ENCODE measurements at regions not wholly inside any gene's neighbourhood (a gene's known extent, or its start where the extent isn't known, plus 50 kb on each side); places are given as distances from the start of the nearest gene placed in this dataset.

GRCh38 chr9:21554813-21555212, 72.7 kb upstream of the IFNE start:
- Histone ChIP-seq H3K4me3 (ENCODE audit: low read length) (no peak overlapping the region), H3K9me3 (ENCODE audit: control insufficient read depth, low read length) (no peaks in the 10 kb centered on the region), H3K9ac (ENCODE audit: low read length) (peak overlapping the region; percentile 98), H3K27me3 (ENCODE audit: control insufficient read depth, insufficient read depth, low read length) (peaks cover 4% of the 10 kb centered on the region), H3K36me3 (ENCODE audit: control insufficient read depth, insufficient read depth, low read length) (no peaks in the 10 kb centered on the region), H3K4me1 (ENCODE audit: control insufficient read depth, insufficient read depth, low read length) (peaks cover 25% of the 10 kb centered on the region)

GRCh38 chr9:21555911-21556310, 73.8 kb upstream of the IFNE start:
- Histone ChIP-seq H3K9ac (ENCODE audit: low read length) (peak overlapping the region; percentile 98), H3K4me3 (ENCODE audit: low read length) (peak overlapping the region; percentile 14), H3K4me1 (ENCODE audit: control insufficient read depth, insufficient read depth, low read length) (peaks cover 27% of the 10 kb centered on the region), H3K9me3 (ENCODE audit: control insufficient read depth, low read length) (no peaks in the 10 kb centered on the region), H3K36me3 (ENCODE audit: control insufficient read depth, insufficient read depth, low read length) (no peaks in the 10 kb centered on the region), H3K27me3 (ENCODE audit: control insufficient read depth, insufficient read depth, low read length) (peaks cover 4% of the 10 kb centered on the region)

- peak overlapping the region; percentile 58 for H3K4me3 ChIP-seq (ENCODE audit: low read length)
- no peaks in the 10 kb centered on the region for H3K9me3 ChIP-seq (ENCODE audit: control insufficient read depth, low read length)
- peaks cover 22% of the 10 kb centered on the region for H3K4me1 ChIP-seq (ENCODE audit: control insufficient read depth, insufficient read depth, low read length)
- no peaks in the 10 kb centered on the region for H3K36me3 ChIP-seq (ENCODE audit: control insufficient read depth, insufficient read depth, low read length)
- H3K9ac ChIP-seq (ENCODE audit: low read length), result peak overlapping the region; percentile 98
- peaks cover 4% of the 10 kb centered on the region for H3K27me3 ChIP-seq (ENCODE audit: control insufficient read depth, insufficient read depth, low read length)
Measured at GRCh38 chr9:21556581-21557427, 74.7 kb upstream of the IFNE start.

GRCh38 chr9:21557428-21557768, 75.3 kb upstream of the IFNE start:
- H3K36me3 ChIP-seq (ENCODE audit: control insufficient read depth, insufficient read depth, low read length), result no peaks in the 10 kb centered on the region
- peak overlapping the region; percentile 98 for H3K9ac ChIP-seq (ENCODE audit: low read length)
- H3K4me3 ChIP-seq (ENCODE audit: low read length), result peak overlapping the region; percentile 58
- H3K4me1 ChIP-seq (ENCODE audit: control insufficient read depth, insufficient read depth, low read length), result peaks cover 21% of the 10 kb centered on the region
- no peaks in the 10 kb centered on the region for H3K9me3 ChIP-seq (ENCODE audit: control insufficient read depth, low read length)
- H3K27me3 ChIP-seq (ENCODE audit: control insufficient read depth, insufficient read depth, low read length), result peaks cover 4% of the 10 kb centered on the region

- peaks cover 4% of the 10 kb centered on the region for H3K27me3 ChIP-seq (ENCODE audit: control insufficient read depth, insufficient read depth, low read length)
Measured at GRCh38 chr9:21558079-21558478, 76.0 kb upstream of the IFNE start.

GRCh38 chr9:21558615-21559401, 76.7 kb upstream of the IFNE start:
- Histone ChIP-seq H3K9ac (ENCODE audit: low read length) (peak overlapping the region; percentile 98), H3K9me3 (ENCODE audit: control insufficient read depth, low read length) (no peaks in the 10 kb centered on the region), H3K36me3 (ENCODE audit: control insufficient read depth, insufficient read depth, low read length) (no peaks in the 10 kb centered on the region), H3K4me3 (ENCODE audit: low read length) (peak overlapping the region; percentile 58), H3K4me1 (ENCODE audit: control insufficient read depth, insufficient read depth, low read length) (peaks cover 11% of the 10 kb centered on the region), H3K27me3 (ENCODE audit: control insufficient read depth, insufficient read depth, low read length) (peaks cover 4% of the 10 kb centered on the region)

More at GRCh38 chr9:21558079-21558478, 76.0 kb upstream of the IFNE start:
- Histone ChIP-seq H3K9me3 (ENCODE audit: control insufficient read depth, low read length) (no peaks in the 10 kb centered on the region), H3K4me3 (ENCODE audit: low read length) (peak overlapping the region; percentile 58), H3K36me3 (ENCODE audit: control insufficient read depth, insufficient read depth, low read length) (no peaks in the 10 kb centered on the region), H3K4me1 (ENCODE audit: control insufficient read depth, insufficient read depth, low read length) (peaks cover 15% of the 10 kb centered on the region), H3K9ac (ENCODE audit: low read length) (peak overlapping the region; percentile 98)

GRCh38 chr9:21559402-21560280, 77.5 kb upstream of the IFNE start:
- H3K9me3 ChIP-seq (ENCODE audit: control insufficient read depth, low read length), result no peaks in the 10 kb centered on the region
- H3K4me3 ChIP-seq (ENCODE audit: low read length), result peak overlapping the region; percentile 58
- H3K9ac ChIP-seq (ENCODE audit: low read length), result peak overlapping the region; percentile 98
- H3K4me1 ChIP-seq (ENCODE audit: control insufficient read depth, insufficient read depth, low read length), result peaks cover 9% of the 10 kb centered on the region
- H3K27me3 ChIP-seq (ENCODE audit: control insufficient read depth, insufficient read depth, low read length), result peaks cover 4% of the 10 kb centered on the region
- H3K36me3 ChIP-seq (ENCODE audit: control insufficient read depth, insufficient read depth, low read length), result no peaks in the 10 kb centered on the region

- Histone ChIP-seq H3K4me3 (ENCODE audit: low read length) (no peak overlapping the region), H3K27me3 (ENCODE audit: control insufficient read depth, insufficient read depth, low read length) (peaks cover 4% of the 10 kb centered on the region), H3K9me3 (ENCODE audit: control insufficient read depth, low read length) (no peaks in the 10 kb centered on the region), H3K36me3 (ENCODE audit: control insufficient read depth, insufficient read depth, low read length) (no peaks in the 10 kb centered on the region), H3K9ac (ENCODE audit: low read length) (peak overlapping the region; percentile 80), H3K4me1 (ENCODE audit: control insufficient read depth, insufficient read depth, low read length) (peaks cover 8% of the 10 kb centered on the region)
Measured at GRCh38 chr9:21560281-21560745, 78.2 kb upstream of the IFNE start.

- peaks cover 4% of the 10 kb centered on the region for H3K27me3 ChIP-seq (ENCODE audit: control insufficient read depth, insufficient read depth, low read length)
- peaks cover 8% of the 10 kb centered on the region for H3K4me1 ChIP-seq (ENCODE audit: control insufficient read depth, insufficient read depth, low read length)
- H3K36me3 ChIP-seq (ENCODE audit: control insufficient read depth, insufficient read depth, low read length), result no peaks in the 10 kb centered on the region
- H3K9me3 ChIP-seq (ENCODE audit: control insufficient read depth, low read length), result no peaks in the 10 kb centered on the region
- H3K4me3 ChIP-seq (ENCODE audit: low read length), result no peak overlapping the region
- H3K9ac ChIP-seq (ENCODE audit: low read length), result no peak overlapping the region
Measured at GRCh38 chr9:21561502-21561901, 79.4 kb upstream of the IFNE start.

- H3K4me3 ChIP-seq (ENCODE audit: low read length), result no peak overlapping the region
- H3K9me3 ChIP-seq (ENCODE audit: control insufficient read depth, low read length), result no peaks in the 10 kb centered on the region
- no peak overlapping the region for H3K9ac ChIP-seq (ENCODE audit: low read length)
- peaks cover 8% of the 10 kb centered on the region for H3K4me1 ChIP-seq (ENCODE audit: control insufficient read depth, insufficient read depth, low read length)
- H3K36me3 ChIP-seq (ENCODE audit: control insufficient read depth, insufficient read depth, low read length), result no peaks in the 10 kb centered on the region
- no peaks in the 10 kb centered on the region for H3K27me3 ChIP-seq (ENCODE audit: control insufficient read depth, insufficient read depth, low read length)
Measured at GRCh38 chr9:21564175-21564574, 82.1 kb upstream of the IFNE start.

- H3K4me1 ChIP-seq (ENCODE audit: control insufficient read depth, insufficient read depth, low read length), result peaks cover 4% of the 10 kb centered on the region
- no peaks in the 10 kb centered on the region for H3K27me3 ChIP-seq (ENCODE audit: control insufficient read depth, insufficient read depth, low read length)
- H3K36me3 ChIP-seq (ENCODE audit: control insufficient read depth, insufficient read depth, low read length), result no peaks in the 10 kb centered on the region
- no peak overlapping the region for H3K4me3 ChIP-seq (ENCODE audit: low read length)
- H3K9me3 ChIP-seq (ENCODE audit: control insufficient read depth, low read length), result no peaks in the 10 kb centered on the region
- H3K9ac ChIP-seq (ENCODE audit: low read length), result no peak overlapping the region
Measured at GRCh38 chr9:21565155-21565554, 83.0 kb upstream of the IFNE start.

Data from mucosa of stomach (tissue), 1 donor.